K562 (cell line): ENCODE measurements at regions not wholly inside any gene's neighbourhood (a gene's known extent, or its start where the extent isn't known, plus 50 kb on each side); places are given as distances from the start of the nearest gene placed in this dataset.

ENCODE experiments used
- ATAC-seq: fragments of 200-7000 bp; cut with Tn5 transposase; 3 replicates; pipeline ENCODE4 v1.9.1; 2020; ENCODE audit warnings: moderate library complexity
- BruUV-seq: library from RNA; stranded (reverse); fragments of 400-500 nt; replicated peaks from 2 replicates; lab custom pipeline; 2021; lab: Mats Ljungman, UMichigan
- CTCF ChIA-PET: fragments of 300-600 bp; formaldehyde crosslinking; extraction: SDS; loops from one replicate; lab custom pipeline; 2021; ENCODE audit warnings: low intra/inter-chr PET ratio; lab: Yijun Ruan, JAX
- POLR2A ChIA-PET: fragments of 300-600, 350-650 bp; sonication (Branson Sonifier 250); formaldehyde crosslinking; extraction: SDS; loops from one replicate; lab custom pipeline; 2021; ENCODE audit warnings: antibody characterized with exemption, inconsistent platforms; lab: Yijun Ruan, JAX
- DNase-seq, 4 experiments: peaks; one replicate each; pipeline versions ENCODE4 v3.0.0 to v3.0.0-alpha.2; 2011 to 2018; ENCODE audit warnings: low spot score in 3 of 4, mixed read lengths in 3 of 4; ENCODE audit errors: extremely low read depth in 1 of 4
- FAIRE-seq: peaks from 2 replicates; lab custom pipeline; 2011; peaks lifted over from hg19 to GRCh38; lab: Jason Lieb, UNC
- H2AFZ ChIP-seq: 2 replicates; pipeline ENCODE4 v1.6.0; 2011; ENCODE audit warnings: low read depth, low read length, control low read depth, inconsistent platforms
- H3K27ac ChIP-seq: fragments of 200-600 bp; 3 replicates; pipeline ENCODE4 v1.8.0; 2011; ENCODE audit warnings: low read depth, mild to moderate bottlenecking, control low read depth, inconsistent platforms, low read length, moderate library complexity, mixed read lengths; ENCODE audit errors: extremely low read depth
- H3K27me3 ChIP-seq, 2 experiments: fragments of 300-600 bp in 1 of 2; 2 replicates in 1 of 2; 3 replicates in 1 of 2; pipeline versions ENCODE4 v1.6.0 to v1.8.0; 2011; ENCODE audit warnings: inconsistent platforms in 2 of 2, low read length in 2 of 2, mild to moderate bottlenecking in 1 of 2, mixed read lengths in 1 of 2, moderate library complexity in 1 of 2; ENCODE audit not compliant: control insufficient read depth in 2 of 2, insufficient read depth in 2 of 2
- H3K36me3 ChIP-seq: fragments of 300-600 bp; 3 replicates; pipeline ENCODE4 v1.8.0; 2011; ENCODE audit warnings: mild to moderate bottlenecking, low read length, inconsistent platforms; ENCODE audit not compliant: control insufficient read depth, insufficient read depth
- H3K4me1 ChIP-seq, 2 experiments: fragments of 200-600 bp in 1 of 2; replicated peaks in 1 of 2; 2 replicates in 1 of 2; 3 replicates in 1 of 2; pipeline versions ENCODE4 v1.5.1 to v1.8.0; 2011; ENCODE audit warnings: inconsistent platforms in 2 of 2, low read length in 2 of 2, mild to moderate bottlenecking in 1 of 2, mixed read lengths in 1 of 2, moderate library complexity in 1 of 2; ENCODE audit not compliant: control insufficient read depth in 2 of 2, insufficient read depth in 2 of 2
- H3K4me2 ChIP-seq: 2 replicates; pipeline ENCODE4 v1.6.1; 2011; ENCODE audit warnings: low read length, control low read depth, inconsistent platforms, mixed read lengths; ENCODE audit not compliant: insufficient read depth
- H3K4me3 ChIP-seq: fragments of 200-600 bp; sonication (generic), shearing (Covaris generic); 2 replicates; pipeline ENCODE4 v1.5.1; 2016; ENCODE audit warnings: control low read depth, inconsistent platforms
- H3K79me2 ChIP-seq: fragments of 200-600 bp; 3 replicates; pipeline ENCODE4 v1.8.0; 2011; ENCODE audit warnings: low read length, inconsistent platforms; ENCODE audit not compliant: control insufficient read depth, insufficient read depth
- H3K9ac ChIP-seq, 2 experiments: 2 replicates each; pipeline versions ENCODE4 v1.6.0 to v1.6.1; 2011; ENCODE audit warnings: low read depth in 2 of 2, low read length in 2 of 2, control low read depth in 1 of 2, inconsistent platforms in 1 of 2, mild to moderate bottlenecking in 1 of 2, mixed read lengths in 1 of 2; ENCODE audit not compliant: insufficient read depth in 1 of 2
- H3K9me1 ChIP-seq: one replicate; pipeline ENCODE4 v1.6.0; 2011; ENCODE audit warnings: inconsistent platforms, mild to moderate bottlenecking, low read length, moderate library complexity; ENCODE audit not compliant: control insufficient read depth, insufficient read depth
- H3K9me3 ChIP-seq: replicated peaks from 2 replicates; pipeline ENCODE4 v1.5.1; 2011; ENCODE audit warnings: low read depth, low read length, inconsistent platforms; ENCODE audit not compliant: control insufficient read depth, insufficient read depth
- H4K20me1 ChIP-seq: replicated peaks from 2 replicates; pipeline ENCODE4 v1.6.1; 2011; ENCODE audit warnings: low read length, inconsistent platforms, mixed read lengths; ENCODE audit not compliant: control insufficient read depth, insufficient read depth
- DNMT1 ChIP-seq: fragments of 450-650 bp; IDR thresholded peaks from 2 replicates; pipeline ENCODE4 v1.6.1; 2016; ENCODE audit warnings: antibody characterized with exemption, mild to moderate bottlenecking
- ELF4 ChIP-seq: fragments of 450-650 bp; formaldehyde crosslinking; IDR thresholded peaks from 2 replicates; pipeline ENCODE4 v1.4.0; 2022; ENCODE audit warnings: missing genetic modification characterization
- KLF6 ChIP-seq: fragments of 250-450 bp; sonication (Bioruptor Pico); IDR thresholded peaks from 2 replicates; pipeline ENCODE4 v1.4.0; 2020; ENCODE audit warnings: mild to moderate bottlenecking, moderate library complexity, borderline replicate concordance
- PCBP2 ChIP-seq: fragments of 200-400 bp; formaldehyde crosslinking; IDR thresholded peaks from 2 replicates; pipeline ENCODE4 v1.6.1; 2018; ENCODE audit warnings: low read length, low read depth, mild to moderate bottlenecking, moderate library complexity; ENCODE audit not compliant: poor library complexity, severe bottlenecking
- RBM15 ChIP-seq: fragments of 200-400 bp; formaldehyde crosslinking; IDR thresholded peaks from 2 replicates; pipeline ENCODE4 v1.6.1; 2018; ENCODE audit warnings: mild to moderate bottlenecking, low read length, moderate library complexity; ENCODE audit not compliant: insufficient read depth
- RBM17 ChIP-seq: fragments of 200-400 bp; formaldehyde crosslinking; IDR thresholded peaks from 2 replicates; pipeline ENCODE4 v1.6.1; 2017; ENCODE audit warnings: low read depth, mild to moderate bottlenecking, low read length, borderline replicate concordance
- ZNF444 ChIP-seq: fragments of 250-450 bp; sonication (Bioruptor Pico); IDR thresholded peaks from 2 replicates; pipeline ENCODE4 v1.4.0; 2020; ENCODE audit warnings: mild to moderate bottlenecking, moderate library complexity
- ZNF668 ChIP-seq: fragments of 250-450 bp; sonication (Bioruptor Pico); IDR thresholded peaks from 2 replicates; pipeline ENCODE4 v1.8.0; 2022; ENCODE audit warnings: mild to moderate bottlenecking, inconsistent platforms
- WGBS: fragments of 100-300 bp; shearing (Covaris generic); methylation state at CpG from one replicate; pipeline ENCODE4 v1.1.6; 2016; ENCODE audit warnings: low coverage, mixed read lengths; ENCODE audit not compliant: insufficient coverage; ENCODE audit errors: missing lambda C conversion rate; 5-methylcytosine and 5-hydroxymethylcytosine counted together
- in situ Hi-C: fragments of 300-500 bp; cut with MboI; formaldehyde crosslinking; loops from 4 replicates; pipeline ENCODE4 v1.15.0; 2018; ENCODE audit warnings: inconsistent platforms, mixed read lengths
- intact Hi-C: fragments of 100-400 bp; cut with micrococcal nuclease; formaldehyde crosslinking; loops from 2 replicates; pipeline ENCODE4 v1.14.2; 2022

DNA sequence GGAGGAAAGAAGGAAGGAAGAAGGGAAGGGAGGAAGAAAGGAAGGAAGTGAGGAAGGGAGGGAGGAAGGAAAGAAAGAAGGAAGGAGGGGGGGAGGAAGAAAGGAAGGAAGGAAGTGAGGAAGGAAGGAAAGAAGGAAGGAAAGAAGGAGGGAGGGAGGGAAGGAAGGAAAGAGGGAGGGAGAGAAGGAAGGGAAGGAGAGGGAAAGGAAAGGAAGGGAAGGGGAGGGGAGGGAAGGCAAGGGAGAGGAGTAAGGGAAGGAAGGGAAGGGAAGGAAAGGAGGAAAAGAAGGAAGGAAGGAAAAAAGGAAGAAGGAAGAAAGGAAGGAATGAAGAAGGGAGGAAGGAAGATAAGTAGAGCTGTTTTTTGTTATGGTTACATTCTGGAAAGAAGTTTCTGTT lies 141.2 kb downstream of the LRRC3B start:
- Histone ChIP-seq H3K27ac (no peak overlapping the region), H3K4me3 (no peak overlapping the region), H3K4me2 (no peak overlapping the region), H3K4me1 (no peaks in the 10 kb centered on the region), H4K20me1 (no peaks in the 10 kb centered on the region), H2AFZ (no peak overlapping the region), H3K9me3 (no peaks in the 10 kb centered on the region; the same call in 1 of the 2 replicates), H3K79me2 (no peaks in the 10 kb centered on the region), H3K9me1 (no peaks in the 10 kb centered on the region), H3K27me3 (no peaks in the 10 kb centered on the region), H3K36me3 (no peaks in the 10 kb centered on the region), H3K9ac (no peak overlapping the region)
- ATAC-seq (no peak), DNase-seq (no peak), FAIRE-seq (no peak)
- in situ Hi-C loops (no loop called here), intact Hi-C loops (no loop called here)
- BruUV-seq = no TSS peak
- ChIA-PET POLR2A (no interaction called here), CTCF (no interaction called here)
- TF ChIP-seq ELF4 (CRISPR knock-in tag) (0 out of 2 replicates have a peak, but pooled peaks have one; percentile 34), ZNF668 (CRISPR knock-in tag) (no peak), PCBP2 (peak; percentile 77)

- no peaks in the 10 kb centered on the region for H3K36me3 ChIP-seq
- intact Hi-C loops = no loop called here
- ChIA-PET CTCF (no interaction called here), POLR2A (no interaction called here)
- in situ Hi-C loops = no loop called here
- H3K4me2 ChIP-seq = no peak overlapping the region
- H3K9me1 ChIP-seq = no peaks in the 10 kb centered on the region
- no peaks in the 10 kb centered on the region for H3K27me3 ChIP-seq
- no peak overlapping the region for H3K9ac ChIP-seq
- no peak for FAIRE-seq
- H3K4me1 ChIP-seq = no peaks in the 10 kb centered on the region
- WGBS = 0% methylated on average over 1 of the region's 1 CpG
- TF ChIP-seq ZNF444 (CRISPR knock-in tag) (no peak), DNMT1 (no peak), KLF6 (CRISPR knock-in tag) (no peak), RBM17 (no peak), RBM15 (no peak)
- no peaks in the 10 kb centered on the region for H3K79me2 ChIP-seq
- ATAC-seq = no peak
- no peak overlapping the region for H3K4me3 ChIP-seq
- no peak overlapping the region for H3K27ac ChIP-seq
- DNase-seq = no peak
- no peaks in the 10 kb centered on the region for H4K20me1 ChIP-seq
- H2AFZ ChIP-seq = no peak overlapping the region
- no TSS peak for BruUV-seq
- H3K9me3 ChIP-seq = no peaks in the 10 kb centered on the region; the same call in 1 of the 2 replicates
Measured at GRCh38 chr3:26766031-26766430, 143.5 kb downstream of the LRRC3B start.
